NCI-H2171 (cell line): ENCODE measurements at regions not wholly inside any gene's neighbourhood (a gene's known extent, or its start where the extent isn't known, plus 50 kb on each side); places are given as distances from the start of the nearest gene placed in this dataset.

Experiments used
- DNase-seq: peaks from one replicate; lab custom pipeline; 2025; lab: John Stamatoyannopoulos, UW

- no peak for DNase-seq
These were observed 250.1 kb upstream of the CDH20 start for GRCh38 chr18:61082976-61083630.

DNA sequence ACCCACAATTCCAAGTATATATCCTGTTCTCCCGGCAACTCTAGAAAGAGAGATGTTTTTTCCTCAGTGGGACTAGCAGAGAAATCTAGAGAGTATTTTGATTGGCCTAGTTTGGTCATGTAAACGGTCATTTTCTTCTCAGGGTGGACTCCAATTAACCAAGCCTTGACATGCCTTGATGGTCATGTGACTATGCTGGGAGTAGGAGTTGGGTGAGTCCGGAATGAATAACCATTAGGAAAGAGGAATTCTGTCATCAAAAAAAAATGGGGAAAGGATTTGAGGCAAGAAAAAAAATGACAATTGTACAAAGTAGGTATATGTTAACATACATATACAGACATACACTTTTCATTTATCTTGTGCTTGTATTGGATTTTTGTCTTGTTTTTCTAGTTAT, 248.2 kb upstream of the CDH20 start:
- no peak for DNase-seq

DNA sequence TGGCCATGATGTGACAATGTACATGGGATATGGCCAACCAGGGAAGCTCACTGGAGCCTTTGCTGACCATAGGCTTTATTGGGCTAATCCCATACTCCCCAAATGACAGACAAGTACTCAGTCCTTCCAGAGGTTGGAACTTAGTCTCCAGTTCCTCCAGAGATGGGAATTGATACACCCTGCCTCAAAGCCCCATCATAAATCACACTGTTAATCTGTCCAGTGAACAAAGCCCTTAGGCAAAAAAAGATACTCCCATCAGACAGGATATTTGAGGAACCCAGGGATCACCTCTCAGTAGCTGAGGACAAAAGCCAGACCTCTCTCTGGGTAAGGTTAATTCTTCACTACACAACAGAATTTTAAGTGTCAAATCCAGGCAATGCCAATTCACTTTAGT, 247.5 kb upstream of the CDH20 start:
- no peak for DNase-seq

DNA sequence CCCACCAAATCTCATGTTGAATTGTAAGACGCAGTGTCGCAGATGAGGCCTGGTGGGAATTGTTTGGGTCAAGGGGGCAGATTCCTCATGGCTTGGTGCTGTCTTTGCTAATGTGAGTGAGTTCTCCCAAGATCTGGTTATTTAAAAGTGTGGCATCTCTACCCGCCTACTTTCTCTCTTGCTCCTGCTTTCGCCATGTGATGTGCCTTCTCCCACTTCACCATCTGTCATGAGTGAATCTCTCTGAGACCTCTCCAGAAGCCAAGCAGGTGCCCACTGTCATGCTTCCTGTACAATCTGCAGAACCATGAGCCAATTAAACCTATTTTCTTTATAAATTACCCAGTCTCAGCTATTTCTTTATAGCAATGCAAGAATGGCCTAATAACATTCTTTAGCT, 246.6 kb upstream of the CDH20 start:
- no peak for DNase-seq

DNA sequence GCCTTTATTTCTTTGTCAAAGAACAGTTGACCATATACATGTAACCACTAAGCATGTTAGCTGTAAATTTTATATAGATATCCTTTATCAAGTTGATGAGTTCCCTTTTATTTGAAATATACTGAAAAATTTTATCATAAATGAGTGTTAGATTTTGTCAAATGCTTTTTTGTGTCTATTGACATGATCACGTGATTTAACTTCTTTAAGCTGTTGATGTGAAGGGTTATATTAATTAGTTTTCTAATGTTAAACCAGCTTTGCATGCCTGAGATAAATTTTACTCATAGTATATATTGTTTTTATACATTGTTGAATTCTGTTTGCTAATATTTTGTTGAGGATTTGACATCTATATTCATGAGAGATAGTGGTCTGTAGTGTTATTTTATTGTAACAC, 241.9 kb upstream of the CDH20 start:
- DNase-seq = no peak

DNA sequence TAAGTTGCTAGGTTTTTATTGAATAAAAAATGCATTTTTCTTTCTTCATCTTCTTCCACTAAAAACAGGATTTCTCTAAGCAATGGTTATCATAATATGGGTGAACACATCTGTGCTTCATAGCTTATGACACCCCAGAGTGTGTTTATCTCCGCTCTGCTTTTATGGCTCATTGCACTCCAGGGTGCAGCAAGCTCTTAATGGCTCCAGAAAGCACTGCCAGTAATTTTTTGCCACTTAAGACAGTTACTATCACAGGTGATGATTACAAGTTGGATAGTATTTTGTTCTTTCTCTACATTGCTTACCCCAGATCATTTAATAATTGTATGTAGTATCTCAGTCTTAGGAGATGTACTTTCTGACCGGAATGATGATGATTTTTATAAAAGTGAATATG, 239.3 kb upstream of the CDH20 start:
- no peak for DNase-seq

- no peak for DNase-seq
These were observed 237.0 kb upstream of the CDH20 start for GRCh38 chr18:61096226-61096625.

GRCh38 chr18:61107113-61107512, 226.1 kb upstream of the CDH20 start:
- no peak for DNase-seq

DNA sequence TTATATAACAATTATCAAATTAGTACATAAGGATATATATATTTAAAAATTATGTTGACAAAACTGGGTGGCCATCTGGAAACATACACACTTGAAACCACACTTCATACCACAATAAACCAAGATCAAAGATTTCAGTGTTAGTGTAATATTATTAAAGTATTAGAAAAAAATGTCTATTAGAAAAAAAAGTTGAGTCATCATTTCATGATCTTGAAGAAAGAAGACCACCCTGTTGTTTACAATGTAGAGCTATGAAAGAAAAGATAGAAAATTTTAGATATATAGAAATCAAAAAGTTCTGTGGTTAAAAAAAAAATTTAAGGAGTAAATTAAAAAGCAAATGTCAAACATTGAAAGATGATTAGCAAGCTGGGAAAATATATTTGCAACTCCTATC, 224.5 kb upstream of the CDH20 start:
- DNase-seq = no peak

DNA sequence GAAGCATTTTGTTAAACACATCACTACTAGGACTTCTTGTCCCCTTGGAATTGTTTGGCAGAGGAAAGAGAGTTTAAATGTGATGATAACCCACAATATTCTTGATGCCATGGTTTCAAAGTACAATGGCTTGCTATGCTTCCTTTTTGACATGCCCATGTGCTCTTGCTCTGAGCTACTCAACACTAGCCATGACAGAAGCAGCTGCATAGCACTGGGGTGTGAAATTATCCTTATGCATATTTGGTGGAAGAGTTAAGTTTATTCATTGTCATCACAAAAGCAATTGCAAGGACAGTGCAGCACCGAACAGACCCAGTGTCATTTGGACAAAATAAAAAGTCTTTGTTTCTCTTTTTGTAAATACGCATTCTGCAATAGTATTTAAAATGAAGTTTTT, 209.9 kb upstream of the CDH20 start:
- DNase-seq = no peak

GRCh38 chr18:61127714-61128467, 205.3 kb upstream of the CDH20 start:
- no peak for DNase-seq

- no peak for DNase-seq
These were observed 204.2 kb upstream of the CDH20 start for GRCh38 chr18:61129001-61129400.

DNA sequence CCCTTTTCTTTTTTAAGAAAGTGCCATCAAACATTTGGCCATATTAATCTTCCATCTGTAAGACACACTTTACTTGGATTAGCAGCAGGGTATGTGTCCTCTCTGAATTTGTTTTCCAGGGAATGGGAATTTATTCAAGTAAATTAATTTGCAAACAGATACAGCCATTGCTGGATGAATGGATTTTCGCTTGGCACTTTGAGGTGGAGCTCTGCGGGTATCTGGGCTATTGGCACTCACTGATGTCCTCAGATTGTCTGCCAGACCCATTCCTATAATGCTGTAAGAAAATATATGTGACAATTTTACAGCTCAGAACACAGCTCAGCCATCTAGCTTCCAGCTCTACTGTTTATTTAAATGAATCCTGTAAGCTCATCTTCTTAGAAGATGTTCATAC, 201.2 kb upstream of the CDH20 start:
- no peak for DNase-seq

- DNase-seq = no peak
These were observed 199.4 kb upstream of the CDH20 start for GRCh38 chr18:61133783-61134182.

DNA sequence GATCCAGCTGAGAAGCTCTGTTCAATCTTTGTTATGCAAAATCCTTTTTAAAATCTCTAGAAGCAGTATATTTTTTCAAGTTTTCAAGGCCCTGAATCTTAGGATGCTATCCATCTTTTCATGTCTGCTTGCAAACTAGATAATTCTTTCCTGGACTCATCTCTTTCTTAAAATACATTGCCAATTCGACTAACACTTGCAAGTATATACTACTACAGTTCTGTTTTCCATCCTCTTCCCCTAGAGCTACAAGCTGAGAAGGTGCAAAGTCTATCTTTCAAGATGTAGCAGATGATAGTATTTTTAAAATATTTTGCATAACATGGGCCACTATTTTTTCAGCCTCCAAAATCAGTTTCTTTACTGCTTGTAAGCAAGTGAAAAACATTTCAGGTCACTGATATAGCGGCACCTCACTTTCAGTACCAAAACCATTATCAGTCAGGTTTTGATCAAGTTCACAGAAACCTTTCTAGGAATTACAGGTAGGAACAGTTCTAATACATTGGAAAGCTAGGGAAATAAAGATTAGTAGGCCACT, 196.4 kb upstream of the CDH20 start:
- DNase-seq = no peak

DNA sequence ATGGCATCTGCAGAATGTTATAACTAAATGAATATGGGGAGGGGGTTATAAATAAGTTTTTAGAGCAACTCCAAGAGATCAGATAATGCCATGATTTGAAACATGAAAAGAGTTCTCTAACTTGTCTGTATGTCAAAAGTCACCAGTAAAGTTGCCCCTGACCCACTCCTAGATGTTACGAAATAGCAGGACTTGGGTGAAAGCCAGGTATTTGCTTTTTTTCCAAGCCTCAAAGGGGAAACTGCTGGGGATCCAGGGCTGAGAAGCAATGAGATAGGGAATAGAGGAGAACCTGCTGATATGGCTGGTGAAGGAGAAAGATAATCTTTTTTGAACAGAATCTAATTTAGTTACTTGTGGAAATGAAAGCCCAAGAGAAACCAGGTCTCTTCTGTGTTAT, 191.5 kb upstream of the CDH20 start:
- DNase-seq = no peak

DNA sequence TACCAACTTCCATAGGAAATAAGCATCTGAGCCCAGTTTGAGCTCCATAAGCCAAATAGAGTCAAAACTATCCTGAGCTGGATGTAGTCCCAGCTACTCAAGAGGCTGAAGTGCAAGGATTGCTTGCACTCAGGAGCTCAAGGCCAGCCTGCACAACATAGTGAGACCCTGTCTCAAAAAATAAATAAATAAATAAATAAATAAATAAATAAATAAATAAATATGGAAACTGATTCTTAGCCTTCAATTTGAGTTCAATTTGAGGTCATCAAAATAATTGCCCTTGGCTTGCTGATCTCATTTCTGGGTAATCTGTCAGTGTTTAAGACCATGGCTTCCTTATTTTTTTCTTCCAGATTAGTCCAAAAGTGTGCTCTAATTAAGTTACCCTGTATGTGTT, 184.9 kb upstream of the CDH20 start:
- DNase-seq = no peak

DNA sequence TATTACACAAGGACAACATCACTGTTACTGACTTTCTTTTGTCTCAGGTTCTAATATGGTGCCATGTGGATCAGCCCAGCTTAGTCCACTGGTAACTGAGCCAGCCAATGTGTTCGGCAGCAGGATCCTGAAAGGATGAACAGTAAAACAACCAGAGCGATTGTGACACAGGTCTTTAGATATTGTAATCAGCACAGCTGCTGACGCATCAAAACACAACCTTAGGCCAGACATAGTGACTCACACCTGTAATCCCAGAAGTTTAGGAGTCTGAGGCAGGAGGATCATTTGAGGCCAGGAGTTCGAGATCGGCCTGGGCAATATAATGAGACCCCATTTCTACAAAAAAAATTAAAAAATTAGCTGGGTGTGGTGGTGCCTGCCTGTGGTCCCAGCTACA, 183.4 kb upstream of the CDH20 start:
- no peak for DNase-seq

GRCh38 chr18:61153571-61153970, 179.7 kb upstream of the CDH20 start:
- no peak for DNase-seq

GRCh38 chr18:61154866-61155265, 178.4 kb upstream of the CDH20 start:
- DNase-seq = no peak

DNA sequence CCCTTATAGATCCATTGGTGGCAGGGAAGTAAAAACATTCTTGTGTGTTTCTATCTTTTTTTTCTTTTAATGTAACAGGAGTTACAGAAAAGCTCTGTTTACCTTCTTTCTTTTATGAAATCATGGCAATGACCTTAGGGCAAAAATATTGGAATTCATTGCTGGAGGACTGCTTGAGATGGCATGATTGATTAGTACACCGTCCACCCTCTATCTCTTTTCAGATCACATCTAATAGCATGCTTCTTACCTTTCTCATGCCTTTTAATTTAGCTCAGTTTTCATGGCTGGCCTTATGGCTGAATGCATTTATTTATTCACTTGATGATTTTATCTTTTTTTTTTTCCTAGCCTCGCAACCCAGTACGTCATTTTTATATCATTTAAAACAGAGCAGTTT, 177.6 kb upstream of the CDH20 start:
- no peak for DNase-seq

DNA sequence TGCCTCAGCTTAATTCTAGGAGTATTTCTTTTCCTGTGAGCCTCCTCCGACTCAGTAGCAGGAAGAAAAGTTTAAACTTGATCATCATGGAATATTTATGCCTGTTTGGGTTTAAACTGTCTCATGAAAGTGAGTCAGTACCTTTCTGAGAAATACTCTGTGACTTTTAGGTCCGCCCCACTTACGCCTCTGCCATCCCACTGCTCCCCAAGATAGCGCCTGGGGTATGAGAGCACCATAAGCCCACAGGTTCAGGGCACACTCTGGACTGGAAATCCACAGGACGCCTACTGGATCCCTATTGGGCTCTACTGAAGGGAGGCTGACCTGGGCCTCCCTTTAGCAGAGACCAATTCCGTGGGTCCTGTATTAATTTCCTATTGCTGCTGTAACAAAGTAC, 175.8 kb upstream of the CDH20 start:
- DNase-seq = no peak

DNA sequence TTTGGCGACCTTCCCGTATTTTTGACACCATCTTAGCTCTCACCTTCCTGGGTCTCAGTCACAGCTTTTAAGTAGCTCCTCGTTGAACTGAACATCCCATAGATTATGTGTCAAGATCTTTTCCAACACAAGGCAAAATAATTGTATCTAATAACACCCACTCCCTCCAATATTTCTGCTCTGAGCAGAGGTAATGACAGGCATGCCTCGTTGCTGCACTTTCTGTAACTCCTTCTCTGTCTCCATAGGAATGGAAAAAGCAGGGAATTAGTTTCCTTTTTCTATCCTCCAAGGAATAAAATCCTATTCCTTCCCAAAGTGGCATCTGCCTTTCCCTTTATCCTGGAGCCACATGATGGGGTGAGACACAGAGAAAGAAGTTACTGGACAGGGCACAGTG, 174.0 kb upstream of the CDH20 start:
- DNase-seq = no peak

- DNase-seq = no peak
These were observed 168.9 kb upstream of the CDH20 start for GRCh38 chr18:61164321-61164720.
